HAP-1 (cell line): ENCODE measurements at regions not wholly inside any gene's neighbourhood (a gene's known extent, or its start where the extent isn't known, plus 50 kb on each side); places are given as distances from the start of the nearest gene placed in this dataset.
A peak's percentile ranks its signal among the peaks of the same experiment; 100 is the strongest.
"Not testable (repeated sequence)": the region's sequence is repeated elsewhere in the genome, so short reads cannot be mapped to it uniquely, and the experiment has no call there.

ENCODE experiments used
- DNase-seq, 2 experiments: peaks; one replicate each; pipeline ENCODE4 v3.0.0-alpha.2; 2016 to 2020; ENCODE audit warnings: low spot score in 2 of 2
- H3K27me3 ChIP-seq: fragments of 250-450 bp; sonication (Bioruptor Pico); 2 replicates; pipeline ENCODE4 v1.5.1; 2020; ENCODE audit warnings: low read depth, mild to moderate bottlenecking, moderate library complexity
- H3K36me3 ChIP-seq: fragments of 250-450 bp; sonication (Bioruptor Pico); replicated peaks from 2 replicates; pipeline ENCODE4 v1.5.1; 2020; ENCODE audit warnings: mild to moderate bottlenecking
- H3K4me1 ChIP-seq: fragments of 250-450 bp; sonication (Bioruptor Pico); 2 replicates; pipeline ENCODE4 v1.5.1; 2020; ENCODE audit warnings: mild to moderate bottlenecking
- H3K4me3 ChIP-seq: fragments of 250-450 bp; sonication (Bioruptor Pico); 2 replicates; pipeline ENCODE4 v1.5.1; 2020; ENCODE audit warnings: mild to moderate bottlenecking, moderate library complexity
- H3K9me3 ChIP-seq: fragments of 250-450 bp; sonication (Bioruptor Pico); 2 replicates; pipeline ENCODE4 v1.5.1; 2020; ENCODE audit warnings: mild to moderate bottlenecking, moderate library complexity
- in situ Hi-C: fragments of 300-500 bp; cut with MboI; formaldehyde crosslinking; loops from 3 replicates; pipeline ENCODE4 v1.14.3; 2020; ENCODE audit warnings: low sequenced_read_pairs, inconsistent platforms, mixed read lengths

DNA sequence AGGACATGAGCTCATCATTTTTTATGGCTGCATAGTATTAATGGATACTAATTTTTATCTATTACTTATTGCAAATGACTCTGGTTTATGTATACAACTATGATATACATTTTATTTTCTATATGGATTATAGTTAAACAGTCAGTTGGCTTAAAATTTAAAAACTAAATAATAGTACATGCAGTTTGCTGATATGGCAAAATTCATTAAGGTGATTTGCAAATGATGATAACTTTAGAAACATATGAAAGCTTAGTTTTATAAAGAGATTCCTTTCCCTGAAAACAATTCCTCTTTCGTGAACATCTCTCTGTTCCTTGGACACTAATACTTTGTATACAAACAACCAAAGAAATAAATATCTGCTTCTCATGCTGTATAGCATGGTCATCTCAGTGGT lies 165.5 kb upstream of the SEMA3E start:
- in situ Hi-C loops: no loop called here
- no peak for DNase-seq
- no peaks in the 10 kb centered on the region for H3K9me3 ChIP-seq
- H3K4me3 ChIP-seq: no peak overlapping the region
- no peaks in the 10 kb centered on the region; the same call in 1 of the 2 replicates for H3K36me3 ChIP-seq
- no peaks in the 10 kb centered on the region for H3K4me1 ChIP-seq
- no peaks in the 10 kb centered on the region for H3K27me3 ChIP-seq

DNA sequence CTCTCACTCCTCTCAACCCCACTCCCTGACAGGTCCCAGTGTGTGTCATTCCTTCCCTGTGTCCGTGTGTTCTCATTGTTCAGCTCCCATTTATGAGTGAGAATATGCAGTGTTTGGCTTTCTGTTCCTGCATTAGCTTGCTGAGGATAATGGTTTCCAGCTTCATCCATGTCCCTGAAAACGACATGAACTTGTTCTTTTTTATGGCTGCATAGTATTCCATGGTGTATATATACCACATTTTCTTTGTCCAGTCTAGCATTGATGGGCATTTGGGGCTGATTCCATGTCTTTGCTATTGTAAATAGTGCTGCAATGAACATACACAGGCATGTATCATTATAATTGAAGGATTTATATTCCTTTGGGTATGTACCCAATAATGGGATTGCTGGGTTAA lies 163.6 kb upstream of the SEMA3E start:
- H3K27me3 ChIP-seq, H3K36me3 ChIP-seq, H3K4me3 ChIP-seq, DNase-seq, H3K9me3 ChIP-seq, in situ Hi-C loops, H3K4me1 ChIP-seq: not testable (repeated sequence)

DNA sequence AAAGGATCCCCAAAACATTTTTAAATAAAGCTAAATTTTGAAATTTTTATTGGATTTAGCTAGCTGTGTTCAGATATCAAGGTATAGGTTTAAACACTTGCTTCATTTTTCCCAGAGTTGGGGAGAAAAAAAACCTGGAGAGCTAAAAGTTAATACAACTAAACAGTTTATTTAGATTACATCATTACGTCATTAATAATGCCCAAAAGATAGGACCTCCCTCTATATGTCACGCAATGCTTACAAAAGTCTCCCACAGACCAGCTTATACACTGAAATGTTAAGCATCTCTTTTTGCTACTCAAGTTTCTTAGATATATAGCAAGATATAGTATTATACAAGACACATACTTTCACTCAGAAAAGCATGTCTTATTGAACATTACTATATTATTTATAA lies 160.0 kb upstream of the SEMA3E start:
- no peaks in the 10 kb centered on the region for H3K36me3 ChIP-seq
- peaks cover 4% of the 10 kb centered on the region; the same call in 1 of the 2 replicates for H3K4me1 ChIP-seq
- DNase-seq: no peak
- H3K27me3 ChIP-seq: no peaks in the 10 kb centered on the region
- in situ Hi-C loops: no loop called here
- H3K4me3 ChIP-seq: no peak overlapping the region
- H3K9me3 ChIP-seq: no peaks in the 10 kb centered on the region

DNA sequence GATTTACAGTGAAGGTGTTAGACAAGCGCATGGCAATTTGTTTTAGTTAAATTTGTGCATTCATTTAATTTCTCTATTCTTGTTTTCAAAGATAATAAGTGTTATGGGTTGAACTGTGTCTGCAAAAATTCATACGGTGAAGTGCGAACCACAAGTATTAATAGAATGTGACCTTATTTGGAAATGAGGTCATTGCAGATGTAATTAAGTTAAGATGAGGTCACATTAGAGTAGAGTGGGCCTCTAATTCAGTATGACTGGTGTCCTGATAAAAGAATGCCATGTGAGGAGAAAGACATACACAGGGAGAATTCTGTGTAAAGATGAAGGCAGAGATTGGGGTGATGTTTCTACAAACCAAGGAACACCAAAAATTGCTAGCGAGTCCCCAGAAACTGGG lies 158.8 kb upstream of the SEMA3E start:
- in situ Hi-C loops: no loop called here
- Histone ChIP-seq H3K27me3 (no peaks in the 10 kb centered on the region), H3K9me3 (no peaks in the 10 kb centered on the region), H3K36me3 (no peaks in the 10 kb centered on the region), H3K4me1 (peaks cover 4% of the 10 kb centered on the region; the same call in 1 of the 2 replicates), H3K4me3 (no peak overlapping the region)
- no peak for DNase-seq

DNA sequence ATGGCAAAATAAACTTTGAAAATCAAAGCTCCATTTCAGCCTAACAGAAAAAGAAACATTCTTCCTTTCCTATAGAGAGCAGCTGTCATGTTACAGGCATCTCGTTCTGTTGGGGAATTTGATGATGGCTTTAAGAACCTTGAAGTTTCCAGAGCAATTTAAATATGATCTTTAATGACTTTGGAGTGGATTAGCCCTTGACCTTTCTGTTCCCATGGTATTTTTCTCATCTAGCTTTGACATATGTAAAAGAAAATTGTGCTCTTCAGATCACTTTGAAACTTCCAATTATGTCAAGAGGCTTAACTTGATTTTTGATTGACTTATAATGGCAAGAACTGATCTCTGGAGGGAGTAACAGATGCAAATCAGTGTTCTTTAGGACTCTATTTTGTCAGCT lies 157.6 kb upstream of the SEMA3E start:
- Histone ChIP-seq H3K4me1 (peaks cover 4% of the 10 kb centered on the region; the same call in 1 of the 2 replicates), H3K27me3 (no peaks in the 10 kb centered on the region), H3K4me3 (no peak overlapping the region), H3K36me3 (no peaks in the 10 kb centered on the region), H3K9me3 (no peaks in the 10 kb centered on the region)
- in situ Hi-C loops: no loop called here
- DNase-seq: peak in 1 of 2 experiments; percentile 14

DNA sequence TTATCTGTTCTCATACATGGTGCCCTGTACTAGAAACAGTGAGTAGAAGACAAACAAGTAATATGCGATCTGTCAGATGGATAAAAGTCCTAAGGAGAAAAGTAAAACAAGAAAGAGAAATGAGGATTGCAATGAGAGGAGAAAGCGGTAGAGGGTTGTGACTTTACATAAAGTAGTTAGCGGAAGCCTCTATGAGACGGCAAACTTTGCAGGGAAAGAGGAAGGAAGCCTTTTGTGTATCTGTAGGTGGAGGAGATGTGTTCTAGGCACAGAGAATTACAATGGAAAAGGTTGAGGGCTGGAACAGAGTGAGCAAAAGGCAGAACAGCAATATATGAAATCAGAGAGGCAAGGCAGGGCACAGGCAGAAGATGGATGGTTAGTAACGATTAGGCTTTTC lies 150.4 kb upstream of the SEMA3E start:
- no peak for DNase-seq
- no peaks in the 10 kb centered on the region for H3K9me3 ChIP-seq
- H3K4me3 ChIP-seq: no peak overlapping the region
- H3K4me1 ChIP-seq: peaks cover 1% of the 10 kb centered on the region; the same call in 1 of the 2 replicates
- in situ Hi-C loops: no loop called here
- H3K27me3 ChIP-seq: no peaks in the 10 kb centered on the region
- no peaks in the 10 kb centered on the region for H3K36me3 ChIP-seq

DNA sequence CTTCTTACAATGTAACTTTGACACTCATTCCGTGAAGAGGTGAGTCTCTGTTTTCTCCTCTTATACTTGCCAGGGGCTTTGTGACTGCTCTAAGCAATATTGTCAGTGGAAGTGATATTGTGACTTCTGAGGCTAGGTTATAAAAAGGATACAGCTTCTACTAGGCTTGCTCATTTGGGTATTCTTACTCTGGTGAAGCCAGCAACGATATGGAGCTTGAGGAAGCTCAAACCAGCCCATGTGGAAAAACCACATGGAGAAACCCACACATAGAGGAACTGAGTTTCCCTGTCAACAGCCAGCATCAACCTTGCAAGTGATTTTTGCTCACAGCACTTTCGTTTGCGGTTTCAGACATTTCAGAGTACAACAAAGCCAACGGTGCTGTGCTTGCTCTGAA lies 149.6 kb upstream of the SEMA3E start:
- DNase-seq: no peak
- H3K36me3 ChIP-seq: no peaks in the 10 kb centered on the region
- in situ Hi-C loops: no loop called here
- no peaks in the 10 kb centered on the region for H3K9me3 ChIP-seq
- no peak overlapping the region for H3K4me3 ChIP-seq
- H3K4me1 ChIP-seq: no peaks in the 10 kb centered on the region
- no peaks in the 10 kb centered on the region for H3K27me3 ChIP-seq

DNA sequence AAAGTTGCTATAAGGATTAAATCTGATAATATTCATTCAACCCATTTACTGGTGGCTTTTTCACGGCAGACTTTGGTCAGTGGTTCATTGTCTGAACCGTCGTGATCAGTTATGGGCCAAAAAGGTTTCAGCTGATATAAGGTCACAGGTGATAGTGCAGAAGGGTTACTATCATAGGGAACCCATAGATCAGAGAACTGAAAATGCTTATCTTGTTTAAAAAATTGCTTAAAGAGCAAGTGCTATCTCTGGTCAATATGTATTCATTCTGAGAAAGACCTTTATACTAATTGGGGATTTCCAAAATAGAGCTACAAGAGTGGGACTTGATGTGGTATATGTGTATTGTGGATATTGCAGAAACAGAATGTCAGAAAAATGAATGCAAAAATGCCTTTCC lies 147.8 kb upstream of the SEMA3E start:
- no peak for DNase-seq
- no peak overlapping the region for H3K4me3 ChIP-seq

DNA sequence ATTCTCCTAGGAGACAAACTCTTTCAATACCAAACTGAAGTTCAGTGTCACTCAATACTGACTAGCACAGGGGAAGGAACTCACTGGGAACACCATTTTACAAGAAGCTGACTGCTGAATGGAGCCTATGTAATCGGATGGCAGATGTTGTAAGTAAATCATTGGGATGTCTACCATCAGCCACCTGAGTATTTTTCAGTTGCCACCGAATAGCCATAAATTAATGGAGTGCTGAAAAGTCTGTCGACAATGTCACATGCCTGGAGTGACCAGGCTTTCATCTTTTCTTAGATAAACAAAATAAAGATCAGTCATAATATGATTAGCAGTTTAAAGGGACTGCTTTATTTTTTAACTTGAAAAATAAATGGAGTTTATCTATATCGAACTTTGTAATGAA lies 145.9 kb upstream of the SEMA3E start:
- Histone ChIP-seq H3K27me3 (no peaks in the 10 kb centered on the region), H3K4me3 (no peak overlapping the region), H3K4me1 (no peaks in the 10 kb centered on the region), H3K36me3 (no peaks in the 10 kb centered on the region), H3K9me3 (no peaks in the 10 kb centered on the region)
- in situ Hi-C loops: no loop called here
- DNase-seq: no peak

More for the DNA sequence above, 147.8 kb upstream of the SEMA3E start:
- in situ Hi-C loops: no loop called here
- H3K9me3 ChIP-seq: no peaks in the 10 kb centered on the region
- H3K36me3 ChIP-seq: no peaks in the 10 kb centered on the region
- H3K27me3 ChIP-seq: no peaks in the 10 kb centered on the region
- H3K4me1 ChIP-seq: no peaks in the 10 kb centered on the region

DNA sequence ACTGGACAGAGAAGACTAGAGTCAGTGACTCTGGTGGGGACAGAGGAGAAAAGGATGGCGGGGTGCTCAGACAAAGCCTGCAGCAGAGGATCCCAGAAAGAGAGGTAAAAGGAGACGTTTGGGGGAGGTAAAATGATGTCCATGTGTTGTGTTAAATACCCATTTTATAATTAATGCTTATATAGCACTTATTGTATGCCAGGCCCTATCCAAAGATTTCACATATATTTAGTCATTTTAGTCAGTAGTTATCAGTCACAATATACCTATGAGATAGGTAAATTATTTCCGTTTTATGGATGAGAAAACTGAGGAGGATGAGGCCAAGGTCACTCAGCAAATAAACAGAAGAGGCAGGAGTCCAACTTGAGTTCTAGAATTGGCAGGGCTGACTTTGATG lies 144.6 kb upstream of the SEMA3E start:
- Histone ChIP-seq H3K36me3 (no peaks in the 10 kb centered on the region), H3K27me3 (no peaks in the 10 kb centered on the region), H3K4me3 (no peak overlapping the region), H3K9me3 (no peaks in the 10 kb centered on the region), H3K4me1 (no peaks in the 10 kb centered on the region)
- in situ Hi-C loops: no loop called here
- DNase-seq: no peak

DNA sequence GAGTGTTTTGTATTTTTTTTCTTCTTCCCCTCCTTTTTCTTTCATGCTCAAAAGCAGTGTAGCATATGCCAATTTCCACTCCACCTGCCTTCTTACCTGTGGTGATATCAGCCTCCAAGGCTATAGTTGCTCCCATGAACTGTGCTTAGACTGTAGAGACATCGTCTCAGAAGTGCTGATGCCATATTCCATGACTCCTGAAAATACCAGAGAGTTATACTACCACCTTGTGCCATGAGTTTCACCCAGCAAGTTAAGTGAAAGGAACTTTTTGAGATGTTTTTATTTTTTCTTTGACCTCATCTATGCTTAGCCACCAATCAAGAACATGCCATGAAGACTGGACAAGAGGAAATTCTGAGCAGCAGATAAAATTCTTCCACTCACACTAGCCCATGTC lies 142.8 kb upstream of the SEMA3E start:
- in situ Hi-C loops: no loop called here
- Histone ChIP-seq H3K36me3 (no peaks in the 10 kb centered on the region), H3K4me1 (no peaks in the 10 kb centered on the region), H3K27me3 (no peaks in the 10 kb centered on the region), H3K4me3 (no peak overlapping the region), H3K9me3 (no peaks in the 10 kb centered on the region)
- no peak for DNase-seq

DNA sequence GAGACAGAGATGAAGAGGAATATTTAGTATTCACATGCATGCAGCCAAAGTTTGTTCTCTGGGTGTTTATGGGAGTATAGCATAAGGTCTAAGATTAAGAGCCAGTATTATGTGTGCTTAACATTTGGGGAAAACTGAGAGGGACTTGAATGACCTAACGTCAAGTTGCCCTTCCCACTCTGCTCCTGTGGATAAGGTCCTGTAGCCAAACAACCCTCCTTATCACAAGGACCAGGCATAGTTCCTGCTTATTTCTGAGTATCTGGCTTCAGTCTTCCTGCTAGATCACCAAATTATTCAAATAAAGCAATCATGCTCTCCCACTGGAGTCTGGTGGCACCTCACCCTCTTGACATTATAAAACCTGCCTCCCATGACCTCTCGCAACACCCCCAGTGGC lies 137.9 kb upstream of the SEMA3E start:
- in situ Hi-C loops: no loop called here
- no peaks in the 10 kb centered on the region for H3K9me3 ChIP-seq
- no peak for DNase-seq

DNA sequence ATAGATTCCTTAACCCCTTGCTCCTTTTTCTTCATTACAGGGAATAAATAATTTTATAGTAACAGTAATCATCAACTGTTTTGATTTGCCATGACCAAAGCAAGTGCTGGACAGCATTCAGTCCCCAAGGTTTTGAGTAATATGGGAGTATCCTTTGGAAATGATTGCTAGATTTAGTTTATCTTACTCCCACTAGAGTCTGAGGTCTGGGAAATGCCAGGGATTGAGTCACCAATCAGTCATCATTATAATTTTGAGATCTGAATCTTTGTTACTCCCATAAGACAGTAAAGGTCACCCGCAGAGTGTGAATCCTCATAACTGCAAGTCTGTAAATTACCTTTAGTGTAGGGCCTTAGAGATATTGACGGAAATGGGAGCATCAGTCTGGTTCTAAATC lies 133.7 kb upstream of the SEMA3E start:
- Histone ChIP-seq H3K4me1 (no peaks in the 10 kb centered on the region), H3K4me3 (no peak overlapping the region), H3K9me3 (no peaks in the 10 kb centered on the region), H3K27me3 (no peaks in the 10 kb centered on the region), H3K36me3 (no peaks in the 10 kb centered on the region)
- in situ Hi-C loops: no loop called here
- no peak for DNase-seq

More for the DNA sequence above, 137.9 kb upstream of the SEMA3E start:
- Histone ChIP-seq H3K4me3 (no peak overlapping the region), H3K4me1 (no peaks in the 10 kb centered on the region), H3K36me3 (no peaks in the 10 kb centered on the region), H3K27me3 (no peaks in the 10 kb centered on the region)

DNA sequence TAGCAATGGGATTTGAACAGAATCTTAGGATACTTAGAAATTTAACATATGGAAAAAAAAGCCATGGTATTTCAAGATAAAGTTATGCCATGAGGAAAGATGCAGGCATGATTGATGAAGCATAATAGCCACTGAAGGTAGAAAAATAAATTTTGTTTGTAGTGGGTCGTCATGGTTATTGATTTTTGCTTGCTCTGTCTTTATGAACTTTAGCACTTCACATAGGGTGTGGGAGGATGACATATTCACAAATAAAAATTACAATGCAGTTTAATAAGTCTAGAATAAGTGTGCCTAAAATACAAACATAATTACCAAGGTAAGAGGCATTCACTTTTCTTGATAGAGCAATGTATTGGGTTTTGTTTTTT lies 129.1 kb upstream of the SEMA3E start:
- no peak for DNase-seq
- no peaks in the 10 kb centered on the region for H3K27me3 ChIP-seq
- no peaks in the 10 kb centered on the region for H3K9me3 ChIP-seq
- in situ Hi-C loops: no loop called here
- H3K4me3 ChIP-seq: no peak overlapping the region
- H3K36me3 ChIP-seq: no peaks in the 10 kb centered on the region
- no peaks in the 10 kb centered on the region for H3K4me1 ChIP-seq

DNA sequence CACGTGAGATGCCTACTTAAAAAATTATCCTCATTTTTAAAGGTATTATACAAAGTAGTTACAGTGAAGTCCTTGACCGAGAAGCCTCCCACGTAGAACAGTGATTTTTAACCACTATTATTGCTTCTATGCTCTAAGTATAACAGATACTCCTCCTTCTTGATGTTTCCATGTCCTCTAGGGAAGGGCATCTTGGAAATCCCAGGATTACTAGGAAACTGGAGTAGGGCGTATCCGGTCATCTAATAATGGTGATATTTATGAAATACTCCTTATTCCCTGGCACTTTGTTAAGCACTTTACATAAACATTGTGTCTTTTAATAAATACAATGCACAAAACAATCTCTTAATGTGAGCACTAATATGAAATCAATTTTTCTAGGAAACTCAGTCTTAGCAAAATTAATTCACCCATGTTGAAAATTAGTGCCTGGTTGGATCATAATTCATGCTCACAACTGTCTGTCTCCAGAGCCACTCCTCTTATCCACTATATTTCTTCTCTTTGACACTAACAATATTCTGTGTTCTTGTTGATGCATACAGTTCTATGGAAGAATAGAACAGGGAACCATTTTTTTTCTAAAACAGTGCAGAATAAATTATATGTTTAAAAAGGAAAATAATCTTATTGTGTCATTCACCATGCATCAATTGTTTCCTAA lies 128.6 kb upstream of the SEMA3E start:
- no peak for DNase-seq
- in situ Hi-C loops: no loop called here
- no peak overlapping the region for H3K4me3 ChIP-seq

More for the DNA sequence above, 128.6 kb upstream of the SEMA3E start:
- H3K4me1 ChIP-seq: no peaks in the 10 kb centered on the region
- no peaks in the 10 kb centered on the region for H3K27me3 ChIP-seq
- no peaks in the 10 kb centered on the region for H3K36me3 ChIP-seq
- no peaks in the 10 kb centered on the region for H3K9me3 ChIP-seq
